ENCODE measurements at regions not wholly inside any gene's neighbourhood (a gene's known extent, or its start where the extent isn't known, plus 50 kb on each side); places are given as distances from the start of the nearest gene placed in this dataset.

- DNase-seq (ENCODE audit: low read depth), result no peak
These were observed 163.5 kb upstream of the ZMIZ1 start for GRCh38 chr10:78905015-78905956.

DNA sequence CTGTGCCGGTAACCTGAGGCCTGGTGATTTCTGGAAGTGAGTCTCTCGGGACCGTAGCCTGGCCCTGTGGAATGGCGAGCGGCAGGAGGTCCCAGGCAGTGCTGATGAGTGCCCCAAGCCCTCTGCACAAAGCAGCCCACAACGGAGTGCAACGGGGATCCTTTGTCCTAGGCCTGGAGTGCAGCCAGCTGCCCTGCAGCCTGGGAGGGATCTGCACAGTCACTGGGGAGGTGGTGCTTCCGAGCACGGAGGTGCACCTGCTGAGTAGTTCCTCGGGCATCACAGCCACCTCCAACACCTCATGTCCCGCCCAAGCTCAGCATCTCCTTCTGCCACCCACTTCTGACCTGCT, 162.8 kb upstream of the ZMIZ1 start:
- DNase-seq (ENCODE audit: low read depth), result no peak

DNA sequence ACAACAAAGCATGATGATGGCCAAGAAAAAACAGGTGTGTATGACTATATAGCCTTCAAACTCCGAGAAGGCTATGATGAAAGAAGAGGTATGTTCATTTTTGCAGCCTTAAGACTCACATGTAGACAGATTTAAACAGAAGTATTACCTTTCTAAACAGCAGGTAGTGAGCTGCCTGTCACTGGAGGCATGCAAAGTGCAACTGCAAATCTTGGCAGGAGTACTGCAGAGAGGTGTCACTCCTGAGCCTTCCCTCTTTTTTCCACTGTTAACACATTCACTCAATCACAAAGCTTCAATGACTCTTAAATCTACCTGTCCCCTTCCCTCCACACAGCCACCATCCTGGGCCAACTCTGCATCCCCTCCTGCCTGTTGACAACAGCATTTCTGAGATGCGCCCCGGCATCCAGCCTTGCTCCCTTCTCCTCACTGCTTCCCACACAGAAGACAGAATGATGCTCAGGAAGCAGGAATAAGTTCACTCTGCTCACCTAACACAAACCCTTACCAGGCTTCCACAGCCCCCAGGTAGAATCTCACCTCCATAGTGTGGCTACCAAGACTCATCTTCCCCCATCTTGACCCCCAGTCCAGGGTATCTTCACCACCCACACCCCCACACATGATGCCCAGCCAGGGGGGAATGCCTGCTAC, 161.9 kb upstream of the ZMIZ1 start:
- no peak for DNase-seq (ENCODE audit: low read depth)

GRCh38 chr10:78907551-78908211, 161.1 kb upstream of the ZMIZ1 start:
- no peak for DNase-seq (ENCODE audit: low read depth)

DNA sequence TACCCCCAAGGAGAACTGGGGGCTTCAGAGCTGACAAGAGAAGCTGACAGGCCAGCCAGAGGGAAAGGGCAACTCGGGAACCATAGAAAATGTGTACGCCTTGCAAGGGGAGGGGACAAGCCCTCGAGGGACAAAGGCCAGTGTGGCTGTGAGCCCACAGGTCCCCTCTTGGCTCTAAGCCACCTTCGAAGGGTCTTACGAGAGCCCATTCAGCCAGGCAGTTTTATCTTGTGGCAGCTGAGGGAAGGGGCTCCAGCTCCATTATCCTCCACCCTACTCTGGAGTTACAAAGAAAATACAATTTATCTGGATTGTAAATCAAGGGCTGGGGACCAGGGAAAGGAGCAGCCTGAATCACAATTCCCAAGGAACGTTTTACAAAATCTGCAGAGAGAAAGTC, 159.5 kb upstream of the ZMIZ1 start:
- DNase-seq (ENCODE audit: low read depth), result no peak

- no peak for DNase-seq (ENCODE audit: low read depth)
These were observed 158.7 kb upstream of the ZMIZ1 start for GRCh38 chr10:78910021-78910420.

GRCh38 chr10:78910476-78910875, 158.3 kb upstream of the ZMIZ1 start:
- no peak for DNase-seq (ENCODE audit: low read depth)

DNA sequence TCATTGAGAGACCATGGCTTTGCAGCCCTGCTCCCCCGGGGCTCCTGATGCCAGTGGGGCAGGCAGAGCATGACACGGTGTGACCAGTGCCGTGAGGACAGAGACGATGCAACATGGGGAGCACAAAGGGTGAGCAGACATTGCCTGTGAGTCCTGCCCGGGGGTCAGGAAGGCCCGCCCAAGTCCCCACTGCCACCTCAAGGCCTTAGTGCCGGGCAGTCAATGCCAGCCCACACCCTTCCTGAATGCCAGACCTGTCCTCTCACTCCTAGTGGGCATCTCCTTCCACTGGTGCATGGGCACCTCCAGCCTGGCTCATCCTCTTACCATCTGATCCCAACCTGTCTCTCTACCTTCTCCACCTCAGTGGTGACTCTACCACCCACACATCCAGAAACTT, 157.9 kb upstream of the ZMIZ1 start:
- DNase-seq (ENCODE audit: low read depth), result no peak

DNA sequence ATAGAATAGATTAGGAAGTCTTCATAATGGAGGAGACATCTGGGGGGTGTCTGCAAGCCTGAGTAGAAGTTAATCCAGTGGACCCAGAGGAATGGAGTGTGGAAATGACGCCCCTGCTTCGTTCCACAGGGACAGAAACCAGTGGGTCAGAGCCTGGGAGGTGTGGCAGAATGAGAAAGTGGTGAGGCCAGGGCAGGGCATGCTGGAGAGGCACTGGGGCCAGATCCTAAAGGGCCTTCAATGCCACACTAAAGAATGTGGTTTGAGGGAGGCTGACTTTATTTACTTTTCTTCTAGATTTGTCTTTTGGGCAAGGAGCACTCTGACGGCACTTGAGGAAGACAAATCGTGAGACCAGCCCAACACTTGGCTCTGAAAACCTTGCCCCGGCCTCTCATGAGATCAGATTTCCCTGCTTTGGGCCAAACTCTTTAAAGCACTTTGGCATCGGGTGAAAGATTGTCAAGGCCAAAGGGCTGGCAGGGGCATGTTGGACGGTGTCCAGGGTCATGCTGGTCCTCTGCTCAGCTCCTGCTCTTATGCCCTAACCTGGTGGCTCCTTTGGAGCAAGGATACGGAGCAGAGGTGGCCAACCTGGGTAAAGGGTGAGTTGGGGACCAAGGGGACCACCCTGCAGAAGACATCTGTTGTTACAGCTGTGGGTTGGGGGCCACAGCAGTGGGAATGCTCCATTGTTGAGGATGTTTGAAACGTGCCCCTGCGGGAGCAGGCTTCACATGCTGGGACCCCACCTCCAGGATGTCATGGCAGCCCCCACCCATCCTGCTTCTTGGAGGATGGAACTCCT, 157.0 kb upstream of the ZMIZ1 start:
- no peak for DNase-seq (ENCODE audit: low read depth)

DNA sequence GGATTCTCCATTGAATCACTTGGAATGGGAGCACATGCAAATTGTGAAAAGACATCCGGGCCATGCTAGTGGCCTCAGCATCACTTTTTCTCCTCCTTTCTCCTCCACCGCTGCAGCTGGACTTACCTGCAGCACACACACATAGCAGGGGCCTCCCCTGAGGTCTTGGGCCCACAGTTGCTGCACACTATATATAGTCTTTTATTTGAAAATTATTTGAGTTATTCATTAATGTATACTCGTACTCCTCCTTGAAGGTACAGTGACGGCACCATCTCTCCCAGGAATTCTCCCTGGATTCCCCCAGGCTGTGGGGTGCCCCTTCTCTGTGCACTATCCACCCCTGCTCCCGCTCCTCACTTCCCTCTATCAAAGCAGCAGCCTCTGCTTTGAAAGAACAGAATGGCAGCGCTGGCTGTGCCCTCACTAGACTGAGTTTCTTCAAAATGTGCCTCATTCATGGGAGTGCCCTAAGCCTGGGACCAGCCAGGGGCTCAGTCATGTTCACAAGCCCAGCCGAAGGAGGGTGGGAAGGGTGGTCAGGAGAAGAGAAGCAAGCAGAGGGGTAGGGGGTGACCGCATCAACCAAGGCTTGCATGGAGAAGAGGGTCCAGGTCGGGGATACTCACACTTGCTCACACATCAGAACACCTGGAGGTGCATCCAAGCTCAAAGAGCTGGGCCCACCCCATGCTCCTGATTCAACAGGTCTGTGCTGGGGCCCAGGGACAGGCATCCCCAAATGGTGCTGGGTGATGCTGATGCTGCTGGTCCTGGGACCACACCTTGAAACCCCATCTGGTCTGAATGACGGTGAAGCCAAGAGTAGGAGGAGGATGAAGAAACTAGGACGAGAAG, 156.2 kb upstream of the ZMIZ1 start:
- no peak for DNase-seq (ENCODE audit: low read depth)

DNA sequence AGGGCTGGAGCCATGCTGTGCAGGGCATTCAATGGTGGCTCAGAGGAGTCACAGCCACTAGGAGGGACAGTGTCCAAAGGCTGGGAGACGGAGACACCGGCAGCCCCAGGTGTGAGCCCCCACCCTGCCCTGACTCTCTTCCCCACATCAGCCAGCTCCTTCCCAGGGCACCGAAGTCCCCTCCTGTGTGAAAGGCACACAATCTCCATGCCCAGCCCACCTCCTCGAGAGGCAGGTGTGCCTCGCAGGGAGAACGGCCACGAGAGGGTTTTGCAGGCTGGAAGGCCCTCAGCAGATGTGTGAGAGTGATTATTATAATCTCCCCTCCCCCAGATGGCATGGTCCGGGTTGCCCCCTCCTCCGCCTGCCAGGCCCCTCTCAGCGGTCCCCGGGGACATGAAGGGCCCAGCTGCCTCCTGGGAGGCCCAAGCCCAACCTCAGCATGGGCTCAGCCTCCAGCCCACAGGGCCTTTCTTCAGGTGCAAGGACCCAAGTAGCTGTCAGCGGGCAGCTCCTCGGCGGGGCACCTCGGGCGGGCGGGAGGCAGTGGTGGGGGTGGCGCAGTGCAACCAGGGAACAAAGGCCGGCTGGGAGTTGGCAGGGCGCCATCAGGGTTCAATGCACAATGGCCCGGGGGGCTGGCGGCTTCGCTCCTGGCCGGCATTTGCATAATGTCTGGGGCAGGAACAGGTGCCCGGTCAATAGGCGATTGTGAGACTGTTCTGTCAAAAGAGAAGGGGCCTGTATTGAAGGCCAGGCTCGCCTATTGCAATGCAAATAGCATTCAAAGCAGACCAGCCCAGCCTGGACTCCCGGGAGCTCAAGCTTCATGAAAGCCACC, 155.3 kb upstream of the ZMIZ1 start:
- DNase-seq (ENCODE audit: low read depth), result no peak

DNA sequence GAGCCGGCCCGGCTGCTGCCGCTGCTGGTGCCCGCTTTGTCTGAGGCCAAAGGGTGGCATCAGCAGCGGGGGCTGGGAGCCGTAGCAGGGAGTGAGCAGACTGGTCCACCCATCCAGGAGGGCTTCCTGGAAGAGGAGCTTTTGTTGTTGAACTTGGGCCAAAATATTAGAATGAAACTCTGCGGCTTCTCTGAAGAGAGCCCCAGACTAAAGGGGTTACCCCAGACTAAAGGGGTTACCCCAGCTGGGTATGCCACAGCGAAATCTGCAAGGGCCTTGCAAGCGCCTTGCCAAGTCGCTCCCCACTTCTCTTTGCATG, 154.7 kb upstream of the ZMIZ1 start:
- DNase-seq (ENCODE audit: low read depth), result no peak

DNA sequence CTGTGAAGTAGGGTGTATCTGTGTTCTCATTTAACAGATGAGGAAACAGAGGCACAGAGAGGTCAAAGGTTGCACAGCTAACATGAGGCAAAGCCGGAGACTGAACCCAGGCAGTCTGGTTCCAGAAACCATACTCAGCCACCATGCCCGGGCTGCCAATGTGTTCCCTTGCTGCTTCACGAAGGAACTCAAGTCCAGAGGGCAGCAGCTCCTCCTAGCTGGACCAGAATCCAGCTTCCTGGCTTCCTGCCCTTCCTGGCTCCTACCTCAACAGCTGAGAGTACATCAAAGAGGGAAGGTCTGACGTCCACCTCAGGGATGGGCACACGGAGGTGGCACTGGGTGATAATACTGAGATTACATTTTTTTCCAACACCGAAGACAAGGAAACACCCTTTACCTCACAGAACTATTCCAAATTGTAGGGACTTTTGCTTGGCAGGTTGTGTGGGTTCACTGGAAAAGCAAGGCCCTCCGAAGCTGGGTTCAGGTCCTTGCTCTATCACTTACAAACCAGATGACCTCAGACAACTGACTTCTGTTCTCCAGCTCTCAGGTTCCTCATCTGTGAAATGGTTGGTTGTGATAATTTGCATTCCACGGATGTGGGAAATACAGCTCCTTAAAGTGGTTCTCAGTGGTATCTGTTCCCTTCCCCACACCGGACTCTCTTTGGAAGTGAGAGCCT, 154.1 kb upstream of the ZMIZ1 start:
- DNase-seq (ENCODE audit: low read depth), result no peak

- no peak for DNase-seq (ENCODE audit: low read depth)
These were observed 153.6 kb upstream of the ZMIZ1 start for GRCh38 chr10:78915190-78915518.

DNA sequence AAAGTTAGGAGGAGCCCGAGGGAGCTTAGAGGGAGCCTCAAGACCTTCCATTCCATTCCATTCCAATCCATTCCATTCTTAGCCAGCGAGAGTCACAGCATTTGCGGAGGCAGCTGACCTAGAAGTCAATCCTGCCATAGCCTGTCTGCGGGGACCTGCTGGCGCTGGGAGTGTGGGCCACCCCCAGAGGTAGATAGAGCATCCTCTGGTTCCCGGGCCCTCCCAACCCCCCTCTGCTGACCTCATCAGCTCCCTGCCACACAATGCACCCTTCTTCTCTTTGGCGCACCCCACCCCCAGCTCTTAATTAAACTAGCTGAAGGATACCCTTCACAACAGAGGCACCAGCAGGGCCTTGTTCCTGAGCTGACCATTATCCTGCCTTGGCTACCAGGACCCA, 152.5 kb upstream of the ZMIZ1 start:
- no peak for DNase-seq (ENCODE audit: low read depth)

DNA sequence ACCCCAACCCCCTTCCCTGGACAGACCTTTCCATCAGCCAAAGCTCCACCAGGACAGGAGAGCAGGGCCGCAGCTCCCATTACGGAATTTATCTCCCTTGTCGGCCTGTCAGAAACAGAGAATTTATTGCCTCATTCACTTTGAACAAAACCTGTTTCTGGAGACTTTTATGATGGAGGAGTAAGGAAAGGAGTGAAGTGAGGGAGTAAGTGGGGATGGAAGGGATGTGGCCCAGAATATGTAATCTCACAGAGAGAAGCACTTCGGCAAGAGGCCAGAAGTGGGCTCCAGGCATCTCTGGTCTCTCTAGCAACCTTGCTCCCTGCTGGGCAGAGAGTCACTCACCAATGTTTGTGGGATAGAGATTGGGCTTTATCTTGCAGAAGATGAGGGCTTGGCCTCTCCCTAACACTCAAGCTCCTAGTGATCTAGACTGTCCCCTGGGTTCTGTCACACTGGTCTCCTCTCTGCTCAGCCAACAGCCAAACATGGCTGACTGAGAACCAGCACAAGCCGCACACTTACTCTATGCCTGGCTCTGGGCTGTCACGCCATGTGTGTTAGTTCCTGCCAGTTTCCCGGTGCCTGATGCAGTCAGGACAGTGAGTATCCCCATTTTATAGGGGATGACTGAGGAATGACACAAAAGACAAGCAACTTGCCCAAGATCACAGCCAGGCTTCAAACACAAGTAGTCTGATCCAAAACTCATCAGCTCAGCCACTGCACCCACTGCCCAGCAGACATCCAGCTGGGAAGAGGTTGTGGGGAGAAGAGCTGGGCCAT, 149.4 kb upstream of the ZMIZ1 start:
- DNase-seq (ENCODE audit: low read depth), result no peak

- no peak for DNase-seq (ENCODE audit: low read depth)
These were observed 148.8 kb upstream of the ZMIZ1 start for GRCh38 chr10:78920011-78920410.

GRCh38 chr10:78921895-78922294, 146.9 kb upstream of the ZMIZ1 start:
- DNase-seq (ENCODE audit: low read depth), result no peak

DNA sequence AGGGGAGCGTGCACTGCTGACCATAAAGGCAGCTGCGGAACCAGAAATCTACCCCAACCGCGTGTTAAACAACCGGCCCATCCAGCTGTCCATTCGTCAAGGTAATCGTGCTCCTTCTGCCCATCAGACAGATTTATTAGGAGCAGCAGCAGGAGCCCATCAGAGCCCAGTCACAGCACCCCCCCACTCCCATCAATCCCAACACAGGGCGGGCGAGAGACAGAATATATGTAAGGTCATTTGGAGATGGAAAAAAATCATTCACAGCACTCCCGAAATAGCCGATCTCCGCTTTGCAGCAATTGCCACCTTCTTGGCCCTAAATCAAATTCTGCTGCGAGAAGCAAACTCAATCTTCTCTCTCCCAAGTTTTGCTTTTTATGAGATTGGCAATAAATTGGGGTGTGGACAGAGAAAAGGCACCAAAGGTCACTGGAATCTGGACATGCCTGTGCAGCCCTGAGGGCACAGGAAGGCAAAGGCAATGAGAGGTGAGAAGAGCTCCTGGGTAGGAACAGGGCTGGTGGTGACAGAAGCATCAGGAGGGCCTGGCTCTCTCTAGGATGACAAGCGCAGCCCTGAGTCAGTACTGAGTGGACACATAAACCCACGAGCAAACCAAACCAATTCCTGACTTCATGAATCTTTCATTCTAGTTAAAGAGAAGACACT, 145.0 kb upstream of the ZMIZ1 start:
- no peak for DNase-seq (ENCODE audit: low read depth)
